Motor neuron (in vitro differentiated cells): ENCODE measurements at regions not wholly inside any gene's neighbourhood (a gene's known extent, or its start where the extent isn't known, plus 50 kb on each side); places are given as distances from the start of the nearest gene placed in this dataset.

Experiments used
- ATAC-seq, 8 experiments: fragments of 200-7000 bp; cut with Tn5 transposase; replicated peaks in 6 of 8; 2 replicates each; pipeline ENCODE4 v1.8.0; 2021; ENCODE audit warnings: mild to moderate bottlenecking in 8 of 8, moderate library complexity in 8 of 8
- H3K27ac ChIP-seq, 2 donors: fragments of 250-450 bp; sonication (Bioruptor Pico); 2 replicates each; pipeline ENCODE4 v1.9.0; 2021; ENCODE audit warnings: antibody characterized with exemption in 2 of 2, mild to moderate bottlenecking in 2 of 2, moderate library complexity in 1 of 2
- H3K4me1 ChIP-seq, 2 donors: fragments of 250-450 bp; sonication (Bioruptor Pico); replicated peaks in 1 of 2; 2 replicates each; pipeline ENCODE4 v1.6.1; 2021; ENCODE audit warnings: antibody characterized with exemption in 2 of 2, mild to moderate bottlenecking in 2 of 2, moderate library complexity in 1 of 2
- H3K4me3 ChIP-seq, 5 donors: fragments of 250-450 bp; sonication (Bioruptor Pico); 2 replicates each; pipeline ENCODE4 v1.9.0; 2021; ENCODE audit warnings: antibody characterized with exemption in 5 of 5, mild to moderate bottlenecking in 5 of 5, moderate library complexity in 4 of 5
- WGBS, 10 experiments: fragments of 450-650 bp; shearing (Covaris generic); methylation state at CpG; one replicate each; pipeline ENCODE4 v1.0.0; 2022; 5-methylcytosine and 5-hydroxymethylcytosine counted together
- in situ Hi-C, 9 experiments: fragments of 400-800 bp; cut with MboI; loops; one replicate each; pipeline ENCODE4 v1.15.0; 2021; ENCODE audit warnings: low sequenced_read_pairs in 9 of 9, low pct_unique_long_range_greater_than_20kb in 2 of 9; ENCODE audit not compliant: unreplicated experiment in 9 of 9

- H3K4me3 ChIP-seq: no peak overlapping the region
- 0 to 50% (median 40%) methylated on average over 1 of the region's 1 CpG; no CpG with 5 or more reads in 7 of the 10 experiments for WGBS, 10 experiments
- H3K27ac ChIP-seq: no peak overlapping the region
- H3K4me1 ChIP-seq: no peaks in the 10 kb centered on the region
- in situ Hi-C loops: no loop called here
- ATAC-seq: peak in 3 of 8 experiments; percentile 49 to 93 (median 71)
These were observed 57.1 kb downstream of the FAM47B start for GRCh38 chrX:34999702-35000101.

GRCh38 chrX:35006361-35006760 is 63.8 kb downstream of the FAM47B start:
- Histone ChIP-seq H3K27ac (no peak overlapping the region), H3K4me1 (no peaks in the 10 kb centered on the region), H3K4me3 (no peak overlapping the region)
- ATAC-seq: no peak
- 33 to 66% (median 33%) methylated on average over 1 to 2 of the region's 2 CpGs; no CpG with 5 or more reads in 7 of the 10 experiments for WGBS, 10 experiments
- in situ Hi-C loops: no loop called here

- ATAC-seq: no peak
- in situ Hi-C loops: no loop called here
These were observed 73.0 kb downstream of the FAM47B start for GRCh38 chrX:35015621-35016020.

GRCh38 chrX:35016051-35016450 is 73.5 kb downstream of the FAM47B start:
- no peak for ATAC-seq

More at GRCh38 chrX:35015621-35016020, 73.0 kb downstream of the FAM47B start:
- Histone ChIP-seq H3K27ac (no peak overlapping the region), H3K4me1 (peaks cover 0 to 7% of the 10 kb centered on the region in 2 donors), H3K4me3 (no peak overlapping the region)
- WGBS, 10 experiments: 29 to 86% (median 50%) methylated on average over 1 of the region's 1 CpG; no CpG with 5 or more reads in 5 of the 10 experiments

GRCh38 chrX:35017284-35017683 is 74.7 kb downstream of the FAM47B start:
- H3K4me3 ChIP-seq: no peak overlapping the region

More at GRCh38 chrX:35016051-35016450, 73.5 kb downstream of the FAM47B start:
- Histone ChIP-seq H3K4me3 (no peak overlapping the region), H3K4me1 (peaks cover 0 to 7% of the 10 kb centered on the region in 2 donors), H3K27ac (no peak overlapping the region)
- 19 to 40% (median 30%) methylated on average over 1 to 2 of the region's 2 CpGs; no CpG with 5 or more reads in 7 of the 10 experiments for WGBS, 10 experiments
- in situ Hi-C loops: no loop called here

GRCh38 chrX:35023683-35024082 is 81.1 kb downstream of the FAM47B start:
- in situ Hi-C loops: no loop called here
- peak in 1 of 8 experiments; percentile 65 for ATAC-seq
- no peak overlapping the region for H3K4me3 ChIP-seq
- H3K27ac ChIP-seq: no peak overlapping the region
- no peaks in the 10 kb centered on the region for H3K4me1 ChIP-seq

More at GRCh38 chrX:35017284-35017683, 74.7 kb downstream of the FAM47B start:
- peak in 5 of 8 experiments; percentile 24 to 59 (median 53) for ATAC-seq
- H3K27ac ChIP-seq: no peak overlapping the region
- H3K4me1 ChIP-seq: peaks cover 0 to 7% of the 10 kb centered on the region in 2 donors
- WGBS, 10 experiments: 0 to 70% (median 2%) methylated on average over 1 to 2 of the region's 2 CpGs; no CpG with 5 or more reads in 6 of the 10 experiments
- in situ Hi-C loops: no loop called here

DNA sequence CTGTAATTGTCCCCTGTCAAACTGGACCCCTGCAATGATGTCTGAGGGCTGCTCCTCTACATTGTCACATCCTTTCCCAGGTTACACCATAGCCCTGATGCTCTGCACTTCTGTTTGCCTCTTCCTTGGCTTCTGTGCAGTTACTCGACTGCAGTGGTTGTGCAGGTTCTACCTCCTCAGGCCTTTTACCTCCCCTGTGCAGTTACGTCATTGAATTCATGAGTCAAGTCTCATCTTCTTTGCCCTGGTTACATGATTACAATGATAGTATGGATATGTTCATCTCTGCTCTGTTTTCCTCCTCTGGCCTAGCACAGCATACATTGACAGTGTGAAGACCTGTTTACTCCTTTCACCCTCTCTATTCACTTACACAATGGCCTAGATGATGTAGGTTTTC is 83.2 kb downstream of the FAM47B start:
- WGBS, 10 experiments: 100% methylated on average over 1 of the region's 2 CpGs; no CpG with 5 or more reads in 9 of the 10 experiments
- Histone ChIP-seq H3K27ac (no peak overlapping the region), H3K4me1 (no peaks in the 10 kb centered on the region), H3K4me3 (no peak overlapping the region)
- ATAC-seq: no peak
- in situ Hi-C loops: no loop called here

DNA sequence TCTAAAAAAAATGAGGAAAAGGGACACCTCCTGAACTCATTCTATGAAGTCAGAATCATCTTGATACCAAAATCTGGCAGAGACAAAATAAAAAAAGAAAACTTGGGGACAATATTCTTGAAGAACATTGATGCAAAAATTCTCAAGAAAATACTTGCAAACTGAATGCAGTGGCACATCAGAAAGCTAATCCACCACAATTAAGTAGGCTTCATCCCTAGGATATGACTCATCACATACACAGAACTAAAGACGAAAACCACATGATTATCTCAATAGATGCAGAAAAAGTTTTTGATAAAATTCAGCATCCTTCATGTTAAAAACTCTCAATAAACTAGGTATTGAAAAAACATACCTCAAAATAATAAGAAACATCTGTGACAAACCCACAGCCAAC is 98.3 kb downstream of the FAM47B start:
- ATAC-seq: no peak
- H3K4me1 ChIP-seq: no peaks in the 10 kb centered on the region

DNA sequence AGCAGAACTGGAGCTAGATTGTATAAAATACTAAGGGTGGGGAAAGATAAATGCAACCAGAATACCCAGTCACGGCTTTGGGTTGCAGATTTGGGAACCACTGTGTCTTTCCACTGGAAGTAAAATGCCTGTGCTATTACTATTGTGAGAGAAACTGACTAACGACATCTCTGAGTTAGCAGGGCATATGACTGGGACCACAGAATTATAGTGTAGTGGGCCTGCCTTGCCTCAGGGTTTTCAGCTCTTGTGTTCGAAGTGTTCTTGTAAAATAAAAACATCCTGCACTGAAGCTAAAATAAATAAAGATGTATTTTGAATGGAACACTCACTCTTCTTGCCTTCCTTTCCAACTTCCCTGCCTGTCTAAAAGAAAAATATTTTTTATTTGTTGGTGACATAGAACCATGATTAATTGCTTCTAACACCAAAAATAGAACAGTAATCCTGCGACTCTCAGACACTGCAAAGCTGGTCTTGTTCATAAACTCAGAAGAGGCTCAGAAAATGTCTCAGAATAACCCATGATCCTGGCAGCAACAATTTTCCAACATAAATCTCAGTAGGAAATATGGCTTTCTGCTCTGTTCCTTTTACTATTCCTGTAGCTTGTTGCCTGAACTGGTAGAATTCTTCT is 104.2 kb downstream of the FAM47B start:
- no peaks in the 10 kb centered on the region for H3K4me1 ChIP-seq
- no peak overlapping the region for H3K4me3 ChIP-seq
- H3K27ac ChIP-seq: no peak overlapping the region
- in situ Hi-C loops: no loop called here
- peak in 3 of 8 experiments; percentile 22 to 64 (median 51) for ATAC-seq
- WGBS, 10 experiments: 0 to 80% (median 45%) methylated on average over 1 to 4 of the region's 4 CpGs; no CpG with 5 or more reads in 6 of the 10 experiments

More for the DNA sequence above, 98.3 kb downstream of the FAM47B start:
- 0 to 100% (median 13%) methylated on average over 1 of the region's 1 CpG; no CpG with 5 or more reads in 5 of the 10 experiments for WGBS, 10 experiments
- Histone ChIP-seq H3K27ac (no peak overlapping the region), H3K4me3 (no peak overlapping the region)
- in situ Hi-C loops: no loop called here

DNA sequence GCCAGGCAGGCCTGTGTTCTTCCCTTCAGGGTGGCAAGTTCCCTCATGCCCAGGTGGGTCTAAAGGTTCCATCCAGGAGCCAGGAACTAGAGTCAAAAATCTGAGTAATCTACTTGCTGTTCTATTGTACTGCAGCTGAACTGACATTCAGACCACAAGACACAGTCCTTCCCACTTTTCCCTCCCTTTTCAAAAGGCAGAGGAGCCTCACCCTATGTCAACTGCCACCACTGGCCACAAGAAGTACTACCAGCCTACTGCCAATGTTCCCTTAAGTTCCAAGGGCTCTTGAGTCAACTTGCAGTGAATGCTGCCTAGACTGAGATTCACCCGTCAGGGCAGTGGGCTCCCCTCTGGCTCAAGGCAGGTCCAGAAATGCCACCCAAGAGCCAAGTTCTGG is 133.5 kb downstream of the FAM47B start:
- H3K4me1 ChIP-seq: no peaks in the 10 kb centered on the region
- no peak overlapping the region for H3K27ac ChIP-seq
- WGBS, 10 experiments: 83% methylated on average over 1 of the region's 1 CpG; no CpG with 5 or more reads in 9 of the 10 experiments
- H3K4me3 ChIP-seq: no peak overlapping the region
- in situ Hi-C loops: no loop called here
- no peak for ATAC-seq

GRCh38 chrX:35090801-35091200 is 148.2 kb downstream of the FAM47B start:
- no peak for ATAC-seq
- Histone ChIP-seq H3K4me1 (no peaks in the 10 kb centered on the region), H3K4me3 (no peak overlapping the region), H3K27ac (no peak overlapping the region)
- in situ Hi-C loops: no loop called here

DNA sequence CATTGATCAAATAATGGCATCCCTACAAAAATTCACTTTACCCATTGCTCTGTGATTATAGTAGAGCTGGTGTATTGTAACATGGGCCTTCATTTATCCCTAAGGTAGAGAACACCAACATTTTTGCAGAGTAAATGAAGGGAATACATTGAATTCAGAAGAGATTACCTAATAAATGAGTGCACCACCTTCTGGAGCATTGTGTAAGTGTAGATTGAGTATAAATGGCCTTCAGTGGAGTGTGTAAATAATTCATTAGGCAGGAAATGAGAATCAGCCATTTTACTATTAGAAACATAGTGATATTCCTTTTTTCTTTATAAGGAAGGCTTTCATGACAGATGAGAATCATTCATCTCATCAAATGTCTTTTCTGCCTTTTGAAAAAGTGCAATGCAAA is 155.8 kb downstream of the FAM47B start:
- H3K4me1 ChIP-seq: no peaks in the 10 kb centered on the region
- peak in 1 of 8 experiments; percentile 32 for ATAC-seq
- in situ Hi-C loops: no loop called here
- H3K4me3 ChIP-seq: no peak overlapping the region
- H3K27ac ChIP-seq: no peak overlapping the region

DNA sequence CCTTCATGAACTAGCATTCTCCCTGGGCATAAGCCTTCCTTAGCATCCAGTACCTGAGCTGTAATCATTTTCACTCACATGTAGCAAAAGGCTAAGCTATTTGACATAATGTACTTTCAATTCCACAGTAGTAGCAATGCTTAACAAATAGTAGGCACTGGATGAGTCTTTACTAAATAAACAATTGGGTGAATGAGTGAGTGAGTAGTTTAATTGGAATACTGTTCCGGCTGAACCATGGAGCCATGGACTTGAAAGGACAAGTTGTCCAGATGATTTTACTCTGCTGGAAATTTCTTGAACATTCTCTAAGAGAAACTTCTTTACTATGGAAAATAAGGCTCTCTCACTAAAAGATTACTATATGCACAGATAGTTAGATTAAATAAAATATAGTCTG is 159.3 kb downstream of the FAM47B start:
- no peak overlapping the region for H3K27ac ChIP-seq
- 0 to 83% (median 33%) methylated on average over 1 of the region's 1 CpG; no CpG with 5 or more reads in 7 of the 10 experiments for WGBS, 10 experiments
- no peak for ATAC-seq
- in situ Hi-C loops: no loop called here
- H3K4me1 ChIP-seq: no peaks in the 10 kb centered on the region
- H3K4me3 ChIP-seq: no peak overlapping the region

- 0 to 100% (median 71%) methylated on average over 1 to 3 of the region's 3 CpGs; no CpG with 5 or more reads in 2 of the 10 experiments for WGBS, 10 experiments
- Histone ChIP-seq H3K4me1 (no peaks in the 10 kb centered on the region), H3K27ac (no peak overlapping the region), H3K4me3 (no peak overlapping the region)
- in situ Hi-C loops: no loop called here
- no peak for ATAC-seq
These were observed 162.0 kb downstream of the FAM47B start for GRCh38 chrX:35104626-35105025.
